ENCODE measurements at regions not wholly inside any gene's neighbourhood (a gene's known extent, or its start where the extent isn't known, plus 50 kb on each side); places are given as distances from the start of the nearest gene placed in this dataset.

DNA sequence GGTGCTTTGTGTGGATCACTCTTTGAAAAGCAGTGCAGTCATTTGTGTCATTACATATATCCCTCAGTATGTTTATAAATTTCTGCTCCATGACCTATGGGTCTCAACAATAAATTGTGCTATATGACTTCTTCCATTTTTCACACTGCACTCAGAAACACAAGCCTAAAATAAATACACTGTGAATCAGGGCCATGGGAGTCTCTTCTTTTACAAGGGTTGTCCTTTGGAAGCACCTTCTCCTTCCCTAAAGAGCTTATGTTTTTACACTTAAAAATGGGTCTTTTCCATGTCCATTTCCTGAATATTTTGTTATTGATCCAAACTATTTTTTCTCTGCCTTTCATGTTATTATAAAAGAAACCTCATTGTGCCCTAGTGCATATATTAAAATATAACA, 108.3 kb upstream of the MEOX2 start:
- no peak for DNase-seq

DNA sequence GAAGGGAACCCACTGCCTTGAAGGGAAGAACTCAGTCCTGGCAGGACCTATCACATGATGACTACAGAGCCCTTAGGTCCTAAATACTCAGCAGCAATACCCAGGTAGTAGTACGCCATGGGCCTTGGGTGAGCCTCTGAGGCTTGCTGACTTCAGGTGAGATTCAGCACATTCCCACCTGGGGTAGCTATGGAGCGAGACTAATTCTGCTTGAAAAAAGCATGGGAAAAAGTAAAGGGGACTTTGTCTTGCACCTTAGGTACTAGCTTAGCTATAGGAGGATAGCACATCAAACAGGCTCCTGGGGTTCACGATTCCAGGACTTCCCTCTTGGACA, 98.2 kb upstream of the MEOX2 start:
- DNase-seq, result no peak

DNA sequence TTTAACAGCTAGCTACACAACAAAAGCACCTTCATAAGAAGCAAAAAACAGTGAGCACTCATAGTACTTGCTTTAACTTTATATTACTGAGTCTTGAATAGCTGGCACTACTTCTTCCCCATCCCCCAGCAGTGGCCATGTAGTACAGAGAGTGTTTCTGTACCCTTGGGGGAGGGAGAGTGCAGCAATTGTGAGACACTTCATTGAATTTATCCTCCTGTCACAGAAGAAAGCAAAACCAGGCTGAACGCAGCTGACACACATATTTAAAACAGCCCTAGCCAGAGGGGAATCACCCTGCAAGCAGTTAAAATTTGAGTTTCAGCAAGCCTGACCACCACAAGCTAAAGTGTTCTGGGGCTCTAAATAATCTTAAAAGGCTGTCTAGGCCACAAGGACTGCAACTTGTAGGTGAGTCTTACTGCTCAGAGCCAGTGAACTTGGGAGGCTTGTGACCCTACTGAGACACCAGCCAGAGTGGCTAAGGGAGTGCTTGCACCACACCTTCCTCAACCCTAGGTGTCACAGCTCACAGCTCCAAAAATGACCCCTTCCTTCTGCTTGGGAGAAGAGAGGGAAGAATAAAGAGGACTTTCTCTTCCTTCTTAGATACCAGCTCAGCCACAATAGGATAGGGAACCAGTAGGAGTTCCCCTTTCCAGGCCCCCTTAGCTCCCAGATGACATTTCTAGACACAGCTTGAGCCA, 97.7 kb upstream of the MEOX2 start:
- DNase-seq, result no peak

DNA sequence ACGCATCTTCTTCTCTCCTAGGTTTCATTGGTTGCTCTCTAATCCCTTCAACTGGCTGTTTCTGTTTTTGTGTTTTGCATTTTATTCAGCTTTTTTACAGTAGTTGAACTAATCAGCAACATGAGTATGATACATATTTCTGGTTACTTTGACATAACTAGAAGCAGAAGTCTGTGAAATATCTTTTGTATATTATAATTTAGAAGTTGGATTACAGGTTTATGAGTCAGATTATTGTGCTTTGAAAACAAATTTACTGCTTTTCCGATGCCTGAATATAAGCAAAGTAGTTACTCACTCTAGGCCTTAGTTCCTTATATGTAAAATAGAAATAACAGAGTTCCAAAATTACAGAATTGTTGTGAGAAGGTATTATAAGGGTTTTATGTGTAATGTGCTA, 96.2 kb upstream of the MEOX2 start:
- no peak for DNase-seq

DNA sequence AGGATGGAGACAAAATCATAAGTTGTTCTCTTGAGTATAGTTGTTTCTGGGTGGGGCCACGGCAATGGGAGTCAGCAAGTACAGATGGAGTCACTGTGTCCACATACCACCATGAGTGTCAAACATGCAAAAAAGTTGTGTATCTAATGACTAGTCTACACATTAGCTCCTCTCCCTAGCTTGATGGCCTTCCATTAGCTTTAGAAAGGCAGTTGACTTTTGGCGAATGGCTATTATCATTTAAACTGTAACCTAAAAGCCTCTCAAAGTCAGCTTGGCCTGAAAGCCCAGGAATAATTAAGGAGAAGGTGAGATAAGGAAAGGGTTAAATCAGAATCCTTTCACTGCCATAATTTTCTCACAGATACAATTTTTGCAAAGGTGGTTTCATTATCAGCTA, 95.5 kb upstream of the MEOX2 start:
- no peak for DNase-seq

DNA sequence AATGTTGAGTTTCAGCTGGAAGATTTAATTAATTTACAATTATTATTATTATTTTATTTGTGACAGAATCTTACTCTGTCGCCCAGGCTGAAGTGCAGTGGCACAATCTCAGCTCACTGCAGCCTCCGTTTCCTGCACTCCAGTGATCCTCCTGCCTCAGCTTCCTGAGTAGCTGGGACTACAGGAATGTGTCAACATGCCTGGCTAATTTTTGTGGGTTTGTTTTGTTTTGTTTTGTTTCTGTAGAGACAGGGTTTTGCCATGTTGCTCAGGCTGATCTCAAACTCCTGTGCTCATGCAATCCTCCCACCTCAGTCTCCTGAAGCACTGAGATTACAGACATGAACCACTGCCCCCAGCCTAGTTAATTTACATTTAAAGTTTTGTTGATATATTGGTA, 93.8 kb upstream of the MEOX2 start:
- DNase-seq, result no peak

DNA sequence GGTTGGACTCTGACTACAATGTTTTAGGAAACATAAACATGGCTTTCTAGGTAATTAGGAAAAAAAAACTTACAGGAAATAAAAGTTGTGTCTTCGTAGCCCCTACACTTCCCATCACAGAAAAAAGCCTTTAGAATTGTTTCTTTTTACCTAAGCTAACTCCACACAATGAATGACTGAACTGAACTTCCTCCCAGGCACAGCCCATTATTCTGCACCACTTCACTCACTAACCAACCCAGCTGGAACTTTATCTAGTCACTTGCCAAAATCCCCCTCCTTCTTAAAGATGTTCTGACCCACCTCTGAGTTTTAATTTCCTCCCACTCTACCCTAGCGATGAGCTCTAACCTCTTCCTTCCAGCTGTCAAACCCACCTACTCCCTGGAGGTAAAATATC, 91.7 kb upstream of the MEOX2 start:
- no peak for DNase-seq

DNA sequence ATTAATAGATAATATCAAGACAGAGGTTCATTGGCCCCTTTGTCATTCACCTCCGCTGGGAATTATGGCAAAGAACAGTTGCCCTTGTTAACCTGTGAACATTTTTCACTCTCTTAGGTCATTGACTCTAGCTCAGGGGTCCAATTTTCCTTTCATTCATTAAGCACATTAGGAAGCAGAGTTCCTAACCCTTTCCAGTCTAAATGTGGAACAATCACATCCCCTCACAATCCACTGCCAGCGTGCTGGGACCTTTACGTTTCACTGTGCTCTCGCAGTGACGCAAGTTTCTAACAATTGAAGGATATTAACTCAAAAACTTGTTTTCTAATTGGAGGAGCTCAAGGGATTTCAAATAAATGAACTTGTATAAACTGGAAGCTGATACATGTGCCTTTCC, 79.3 kb upstream of the MEOX2 start:
- no peak for DNase-seq

DNA sequence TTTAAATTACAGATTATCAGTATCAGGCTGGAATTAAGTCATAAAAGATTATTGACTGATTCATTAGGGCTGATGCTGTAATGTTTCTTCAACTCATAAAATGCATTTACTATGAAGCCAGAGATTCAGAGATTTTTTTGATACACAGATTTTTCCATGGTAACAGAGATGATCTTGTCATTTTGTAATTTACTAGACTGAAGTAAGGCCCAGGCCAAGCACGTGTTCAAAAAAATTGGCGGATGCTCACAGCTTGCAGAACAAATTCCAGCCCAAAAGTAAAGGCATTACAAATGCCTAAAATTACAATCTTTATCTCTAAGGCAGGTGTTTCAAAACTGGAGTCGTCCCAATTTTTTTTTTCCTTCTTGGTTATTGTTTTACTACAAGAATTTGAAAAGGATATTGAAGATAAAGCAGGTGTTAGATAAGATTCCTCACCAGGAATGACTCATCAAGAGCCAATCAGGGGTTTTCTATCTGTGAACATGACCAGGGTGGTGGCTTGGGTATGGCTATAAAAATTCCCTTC, 78.4 kb upstream of the MEOX2 start:
- no peak for DNase-seq

DNA sequence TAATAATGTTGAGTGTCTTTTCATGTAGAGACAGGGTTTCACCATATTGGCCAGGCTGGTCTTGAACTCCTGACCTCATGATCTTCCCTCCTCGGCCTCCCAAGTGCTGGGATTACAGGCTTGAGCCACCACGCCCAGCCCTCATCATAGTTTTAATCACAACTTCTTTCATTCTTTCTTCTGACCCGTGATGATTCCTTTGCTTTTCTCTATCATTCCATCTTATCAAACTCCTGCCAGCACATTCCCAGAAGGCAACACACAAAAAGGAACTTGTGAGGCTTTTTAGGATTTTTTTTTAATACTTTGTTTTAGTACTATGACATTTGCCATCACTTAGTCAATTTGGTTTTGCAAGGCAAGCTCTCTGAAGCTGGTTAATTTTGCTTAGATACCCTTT, 77.5 kb upstream of the MEOX2 start:
- no peak for DNase-seq

DNA sequence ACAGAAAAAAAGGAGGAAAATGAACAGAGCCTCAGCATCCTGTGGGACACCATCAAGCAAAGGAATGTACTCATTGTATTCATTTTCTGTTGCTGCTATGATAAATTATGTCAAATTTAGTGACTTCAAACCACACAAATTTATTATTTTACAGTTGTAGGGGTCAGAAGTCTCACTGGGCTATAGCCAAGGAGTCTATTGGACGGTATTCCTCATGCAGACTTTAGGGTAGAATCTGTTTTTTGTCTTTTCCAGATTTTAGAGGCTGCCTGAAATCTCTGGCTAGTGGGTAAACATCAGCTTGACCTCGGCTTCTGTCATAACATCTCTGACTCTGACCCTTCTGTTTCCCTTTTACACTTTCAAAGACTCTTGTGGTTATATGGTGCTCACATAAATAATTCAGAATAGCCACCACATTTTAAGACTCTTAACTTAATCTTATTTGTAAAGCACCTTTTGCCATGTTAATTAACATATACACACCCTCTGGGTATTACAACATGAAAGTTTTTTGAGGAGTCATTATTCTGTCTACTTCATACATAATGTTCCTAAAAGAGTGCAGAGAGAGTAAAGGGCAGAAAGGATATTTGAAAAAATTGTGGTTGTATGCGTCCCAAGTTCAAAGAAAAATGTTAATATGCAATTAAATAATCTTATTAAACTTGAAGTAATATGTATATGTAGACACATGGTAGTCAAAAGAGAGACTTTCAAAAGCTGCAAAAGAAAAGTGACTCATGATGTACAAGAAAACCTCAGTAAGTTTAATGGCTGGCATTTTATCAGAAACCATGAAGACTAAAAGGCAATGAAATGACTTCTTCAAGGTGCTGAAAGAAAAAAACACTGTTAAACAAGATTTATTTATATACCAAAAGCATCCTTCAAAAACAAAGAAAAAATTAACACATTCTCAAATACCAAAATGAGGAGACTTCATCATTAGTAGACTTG, 70.8 kb upstream of the MEOX2 start:
- DNase-seq, result no peak

DNA sequence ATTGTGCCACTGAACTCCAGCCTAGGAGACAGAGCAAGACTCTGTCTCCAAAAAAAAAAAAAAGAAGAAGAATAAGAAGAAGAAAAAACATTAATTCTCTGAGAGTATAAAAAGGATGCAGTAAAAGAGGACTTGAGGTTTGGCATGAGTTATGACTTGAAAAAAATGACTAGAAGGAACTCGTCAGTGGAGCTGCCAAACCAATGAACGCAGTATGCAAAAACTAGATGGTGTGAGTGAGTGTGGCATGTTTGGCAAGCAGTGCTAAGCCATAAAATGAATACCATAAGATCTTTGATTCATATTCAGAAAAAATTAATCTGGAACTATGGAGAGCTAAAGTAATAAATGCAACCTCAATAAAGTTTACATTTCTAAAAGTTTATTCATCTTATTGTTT, 68.6 kb upstream of the MEOX2 start:
- DNase-seq, result no peak

DNA sequence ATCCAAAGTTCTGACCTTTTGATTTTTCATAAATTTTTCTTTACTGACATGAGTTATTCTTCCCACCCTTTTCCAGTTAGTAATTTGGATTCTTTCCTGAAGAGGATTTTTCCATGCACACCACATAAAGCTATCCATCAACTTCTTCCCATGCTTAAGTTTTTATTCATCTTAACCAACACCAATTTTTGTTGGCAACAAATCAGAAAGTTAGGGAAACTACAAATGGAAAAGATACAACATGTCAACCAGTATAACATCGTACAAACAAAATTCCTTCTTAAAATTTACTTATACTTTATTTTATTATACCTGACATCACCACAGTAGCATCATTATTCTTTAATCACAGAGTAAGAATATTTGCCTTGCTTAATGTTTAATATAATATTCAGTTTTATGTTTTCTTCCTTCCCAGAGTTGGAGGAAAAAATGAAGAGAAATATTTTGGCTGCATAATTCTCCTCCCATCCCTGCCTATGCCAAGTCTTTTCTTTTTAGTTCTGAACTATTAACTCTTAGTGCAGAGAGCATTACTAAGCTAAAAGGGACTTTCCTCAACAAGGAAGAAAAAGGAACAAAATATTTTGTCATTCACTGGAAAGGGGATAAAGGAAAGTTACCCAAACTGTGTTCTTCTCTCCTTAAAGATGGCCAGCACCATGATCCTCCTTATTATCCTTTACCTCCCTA, 67.5 kb upstream of the MEOX2 start:
- DNase-seq, result no peak

DNA sequence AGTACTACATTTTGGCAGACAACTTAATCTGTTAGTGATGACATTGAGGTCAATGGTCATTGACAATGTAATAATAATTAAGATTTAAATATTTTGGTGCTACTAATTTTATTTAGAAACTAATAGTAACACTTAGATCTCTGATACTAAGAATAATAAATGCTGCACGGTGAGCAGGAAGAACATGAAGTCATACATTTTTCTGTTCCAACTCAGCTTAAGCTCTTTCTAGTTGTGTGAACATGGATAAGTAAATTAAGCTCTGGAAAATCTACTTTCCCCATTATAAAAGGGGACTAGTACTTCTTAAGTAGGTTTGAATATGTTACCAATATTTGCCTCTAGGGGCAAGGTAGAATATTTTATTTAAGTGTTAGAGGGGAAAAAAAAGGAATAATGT, 65.9 kb upstream of the MEOX2 start:
- no peak for DNase-seq

DNA sequence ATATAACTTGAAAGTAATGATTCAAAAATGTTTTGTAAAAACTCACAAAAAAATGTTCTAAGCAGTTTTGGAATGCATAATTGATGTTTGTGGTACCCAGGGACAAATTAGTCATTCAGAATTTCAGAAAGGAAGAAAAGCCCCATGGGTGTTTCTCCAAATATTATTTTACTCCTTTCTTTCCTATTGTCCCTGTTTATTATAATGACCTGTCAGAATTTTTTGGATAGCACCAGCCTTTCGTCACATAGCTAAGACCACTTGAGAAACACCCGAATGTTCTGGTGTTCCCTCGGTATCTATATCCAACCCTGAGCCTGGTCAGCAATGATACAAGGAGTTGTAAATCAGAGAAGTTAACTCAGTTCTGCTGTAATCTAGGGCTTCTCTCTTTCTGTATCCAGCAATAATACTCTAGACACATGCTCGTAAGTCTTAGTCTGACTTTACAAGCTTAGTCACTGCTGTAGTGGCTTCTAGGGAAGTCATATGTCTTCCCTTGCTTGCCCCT, 64.8 kb upstream of the MEOX2 start:
- DNase-seq, result no peak

DNA sequence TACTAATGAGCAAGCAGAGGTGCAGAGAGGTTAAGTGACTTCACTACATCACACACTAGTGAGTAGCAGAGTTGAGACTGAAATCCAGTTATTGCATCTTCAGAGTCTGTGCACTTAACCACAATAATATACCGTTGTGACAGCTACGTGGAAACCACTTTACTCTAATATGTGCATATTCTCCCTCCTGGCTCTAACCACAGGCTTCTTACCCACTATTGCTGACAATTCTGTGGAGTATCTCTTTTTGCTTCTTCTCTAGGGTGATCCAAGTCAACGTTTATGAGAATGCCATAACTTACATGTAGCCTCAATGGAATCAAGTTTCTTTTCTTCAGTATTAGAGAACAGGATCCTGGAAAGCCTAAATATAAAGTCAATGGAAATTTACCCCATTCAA, 64.2 kb upstream of the MEOX2 start:
- DNase-seq, result no peak

DNA sequence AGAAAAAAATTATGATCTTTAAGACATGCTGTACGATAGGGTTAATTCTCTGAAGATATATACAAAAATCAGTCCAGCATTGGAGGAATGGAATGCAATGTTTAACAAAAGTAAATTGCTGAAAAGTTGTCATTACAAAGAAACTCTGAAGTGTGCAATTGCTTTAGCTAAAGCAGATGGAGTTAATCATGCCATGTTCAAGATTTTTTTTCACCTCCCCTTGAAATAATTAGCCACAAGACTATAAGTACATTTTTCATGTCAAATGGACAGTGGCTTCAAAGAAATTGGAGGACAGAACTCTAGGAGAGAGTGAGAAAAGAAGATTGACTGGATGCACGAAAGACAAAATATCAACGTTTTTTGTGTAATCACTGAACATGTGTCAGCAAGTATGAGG, 63.1 kb upstream of the MEOX2 start:
- no peak for DNase-seq

DNA sequence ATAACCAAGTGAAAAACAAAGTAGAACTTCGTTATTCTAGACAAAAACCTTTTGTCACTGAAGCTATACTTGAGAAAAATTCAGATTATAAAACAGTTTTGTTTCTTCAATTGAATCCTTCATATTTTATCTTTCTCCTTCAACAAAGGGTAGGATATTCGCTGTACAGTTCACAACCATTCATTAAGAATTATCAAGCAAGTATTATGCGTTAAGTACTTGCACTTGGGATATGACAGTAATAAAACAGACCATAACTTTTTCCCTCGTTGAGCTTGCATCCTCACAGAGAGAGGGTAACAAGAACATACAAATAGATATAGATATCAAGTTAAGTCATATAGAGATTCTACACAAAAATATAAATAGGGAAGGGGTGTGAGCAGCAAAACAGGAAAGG, 61.2 kb upstream of the MEOX2 start:
- DNase-seq, result no peak

DNA sequence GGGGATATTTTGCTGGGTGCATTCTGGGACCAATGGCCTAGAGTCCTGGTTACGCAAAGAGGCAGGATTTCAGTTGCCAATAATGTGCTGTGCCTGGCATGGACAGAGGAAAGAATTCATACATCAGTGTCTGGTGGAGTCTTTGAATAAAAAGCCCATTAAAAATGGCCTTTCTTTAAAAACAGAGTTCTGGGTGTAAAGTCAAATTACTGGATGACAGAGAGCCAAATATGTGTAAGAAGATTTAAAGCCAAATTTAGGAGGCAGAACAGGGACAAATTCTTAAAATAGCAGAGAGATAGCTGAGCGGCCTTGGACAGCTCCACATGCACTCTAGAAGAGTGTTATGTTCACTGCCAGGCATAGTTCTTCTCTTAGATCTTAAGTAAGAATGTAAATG, 60.8 kb upstream of the MEOX2 start:
- no peak for DNase-seq

DNA sequence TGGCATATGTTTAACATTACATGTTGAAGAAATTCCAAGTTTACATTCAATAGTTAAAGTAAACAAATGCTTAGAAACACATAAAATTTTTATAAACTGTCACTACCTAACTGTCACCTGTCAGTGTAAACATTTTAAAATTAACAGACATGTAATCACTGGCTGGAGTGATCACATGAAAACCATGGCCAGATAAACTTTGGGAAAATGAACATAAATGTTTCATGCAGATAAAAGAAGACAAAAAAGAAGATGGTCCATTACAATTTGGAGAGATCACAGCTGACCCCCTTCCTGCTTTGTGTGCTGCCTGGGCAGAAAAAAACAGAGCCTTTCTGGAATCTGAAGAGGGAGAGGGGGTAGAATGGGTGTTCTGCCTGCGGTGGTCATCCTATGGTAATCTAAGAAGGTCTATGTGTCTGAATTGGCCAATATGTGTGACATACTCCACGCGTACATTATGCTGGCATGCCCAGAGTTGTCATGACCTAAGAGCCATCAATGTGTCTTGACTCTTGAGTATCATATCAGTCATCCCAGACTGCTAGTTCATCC, 57.5 kb upstream of the MEOX2 start:
- no peak for DNase-seq

DNA sequence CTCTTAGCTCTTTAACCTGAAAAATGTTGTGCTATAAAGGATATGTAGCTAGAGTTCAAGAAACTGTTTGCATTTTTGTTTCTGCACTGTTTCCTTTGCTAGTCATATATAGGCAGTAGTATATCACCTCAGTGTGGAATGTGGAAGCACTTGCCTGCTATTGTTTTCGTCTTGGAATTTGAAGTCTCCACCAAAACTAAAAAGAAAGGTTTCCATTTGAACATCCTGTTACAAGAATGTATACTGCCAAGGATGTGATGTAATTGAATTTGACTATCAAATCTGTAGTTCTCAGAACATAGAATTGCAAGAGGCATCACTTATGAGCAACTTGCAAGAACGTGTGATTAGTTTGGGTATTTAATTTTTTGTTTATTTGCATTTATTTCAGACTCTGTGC, 51.1 kb upstream of the MEOX2 start:
- DNase-seq, result no peak

All from stimulated activated naive CD4-positive, alpha-beta T cell treated with Interleukin-2 at 50 U/mL for 16 hours (primary cell).